SKM-1 (cell line): ENCODE measurements at regions not wholly inside any gene's neighbourhood (a gene's known extent, or its start where the extent isn't known, plus 50 kb on each side); places are given as distances from the start of the nearest gene placed in this dataset.

ENCODE experiments used
- DNase-seq: peaks from one replicate; lab custom pipeline; 2025; ENCODE audit not compliant: unreplicated experiment; lab: John Stamatoyannopoulos, UW

- no peak for DNase-seq
These were observed 213.4 kb upstream of the EOMES start for GRCh38 chr3:27935492-27935891.

DNA sequence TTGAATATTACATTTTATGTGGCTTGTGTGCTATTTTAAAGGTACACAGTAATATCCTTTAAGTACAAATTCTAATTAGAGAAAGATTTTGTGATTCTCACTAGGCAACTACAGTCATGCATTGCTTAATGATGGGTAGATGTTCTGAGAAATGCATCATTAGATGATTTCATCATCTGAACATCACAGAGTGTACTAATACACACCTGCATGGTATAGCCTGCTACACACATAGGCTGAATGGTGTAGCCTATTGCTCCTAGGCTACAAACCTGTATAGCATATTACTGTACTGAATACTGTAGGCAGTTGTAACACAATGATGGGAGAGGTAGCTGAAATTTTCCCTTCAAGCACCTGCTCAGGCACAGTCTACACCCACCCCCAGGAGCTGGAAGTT lies 217.4 kb upstream of the EOMES start:
- DNase-seq: no peak

- DNase-seq: no peak
These were observed 217.8 kb upstream of the EOMES start for GRCh38 chr3:27939940-27940339.

- DNase-seq: no peak
These were observed 221.0 kb upstream of the EOMES start for GRCh38 chr3:27943106-27943505.

DNA sequence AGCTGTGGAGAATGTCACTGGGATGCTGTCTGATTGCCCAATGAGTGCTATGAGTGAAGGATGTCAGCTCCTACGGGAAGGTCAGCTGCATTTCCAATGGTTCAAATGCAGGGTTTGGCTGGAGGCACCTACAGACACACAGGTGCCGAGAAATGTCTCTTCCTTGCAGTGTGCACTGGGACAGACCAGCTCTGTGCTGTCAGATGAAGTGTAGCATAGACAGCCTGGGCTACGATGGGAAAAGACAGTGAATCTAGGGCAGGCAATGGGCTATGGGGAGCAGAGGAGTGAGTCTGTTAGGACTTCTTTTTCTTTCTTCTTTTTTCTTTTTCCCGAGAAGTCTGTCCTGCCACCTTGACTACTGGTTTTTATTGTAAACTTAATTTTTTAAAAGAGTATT lies 223.1 kb upstream of the EOMES start:
- DNase-seq: no peak

DNA sequence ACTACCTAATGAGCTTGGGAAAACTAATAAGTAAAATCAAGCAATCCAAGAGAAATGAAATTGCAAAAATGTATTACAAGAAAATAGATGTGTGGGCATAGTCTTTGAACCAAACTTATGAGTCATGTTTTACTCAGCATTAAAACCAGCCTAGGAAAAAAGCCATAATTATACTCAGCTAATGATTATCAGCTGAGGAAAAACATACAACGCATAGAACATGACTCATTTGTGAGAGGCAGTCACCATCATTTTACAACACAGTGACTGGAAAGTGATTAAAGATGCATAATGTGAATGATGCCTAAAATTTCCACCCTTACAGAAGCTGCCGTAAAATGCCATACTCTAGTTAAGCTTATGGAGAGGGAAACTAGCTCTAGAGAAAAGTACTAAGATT lies 238.0 kb upstream of the EOMES start:
- DNase-seq: no peak

DNA sequence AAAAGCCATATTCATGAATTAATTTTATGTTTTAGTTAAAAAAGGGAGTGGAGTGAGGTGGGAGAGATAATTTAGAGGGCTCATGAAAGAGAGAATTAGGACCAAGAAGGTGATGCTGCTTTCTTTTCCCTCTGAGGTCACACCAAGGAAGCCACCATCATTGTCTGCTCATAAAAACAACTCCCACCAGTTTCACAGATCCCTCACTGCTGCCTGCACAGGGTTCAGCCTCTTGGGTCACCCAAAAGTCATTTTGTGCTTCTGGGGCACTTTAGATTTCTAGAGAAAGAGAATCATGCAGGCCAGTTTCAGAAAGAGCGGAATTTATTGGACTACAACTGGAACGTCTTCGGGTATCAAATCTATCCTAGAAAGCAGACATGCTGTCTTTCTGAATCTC lies 241.4 kb upstream of the EOMES start:
- DNase-seq: no peak

GRCh38 chr3:27971600-27971999 lies 249.5 kb upstream of the EOMES start:
- no peak for DNase-seq

- DNase-seq: peak; percentile 68
These were observed 254.8 kb upstream of the EOMES start for GRCh38 chr3:27976933-27977332.

DNA sequence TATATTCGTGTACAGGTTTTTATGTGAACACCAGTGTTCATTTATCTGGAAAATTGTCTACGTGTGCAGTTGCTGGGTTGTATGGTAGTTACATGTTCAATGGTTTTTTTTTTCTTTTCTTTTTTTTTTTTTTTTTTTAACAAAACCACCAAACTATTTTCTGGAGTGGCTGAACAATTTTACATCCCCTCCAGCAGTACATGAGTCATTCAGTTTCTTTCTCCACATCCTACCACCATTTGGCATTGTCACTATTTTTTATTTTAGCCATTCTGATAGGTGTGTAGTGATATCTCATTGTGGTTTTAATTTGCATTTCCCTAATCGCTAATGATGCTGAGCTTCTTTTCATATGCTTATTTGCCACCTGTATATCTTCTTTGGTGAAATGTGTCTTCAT lies 256.3 kb upstream of the EOMES start:
- no peak for DNase-seq

GRCh38 chr3:27985369-27986035 lies 255.9 kb upstream of the CMC1 start:
- DNase-seq: no peak

DNA sequence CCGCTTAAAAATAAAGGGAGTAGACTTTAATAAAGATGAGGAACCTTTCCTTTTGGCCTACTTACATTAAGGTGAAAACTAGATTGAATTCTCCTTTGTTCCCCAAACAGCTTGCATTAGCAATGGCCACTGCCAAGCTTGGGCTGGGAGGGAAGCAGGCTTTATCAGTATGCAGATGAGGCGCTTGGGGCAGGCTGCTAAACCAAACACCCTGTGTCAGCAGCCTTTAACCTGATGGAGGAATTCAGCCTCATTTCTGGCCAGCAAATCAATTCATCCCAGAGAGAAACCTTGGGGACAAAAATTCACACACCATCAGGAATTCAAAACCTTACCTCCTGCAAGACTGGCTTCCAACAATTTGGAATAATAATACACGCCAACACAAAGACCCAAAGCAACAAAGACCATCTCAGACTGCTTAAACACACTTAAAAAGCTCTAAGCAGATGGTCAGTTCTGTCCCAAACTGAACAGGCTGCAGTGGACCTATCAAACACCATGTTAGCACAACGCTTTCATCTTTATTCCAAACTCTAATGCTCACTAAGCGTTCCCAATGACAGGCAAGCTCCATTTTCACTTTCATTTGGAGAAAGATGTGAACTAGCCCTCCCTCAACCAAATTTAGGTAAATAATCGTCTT lies 255.1 kb upstream of the CMC1 start:
- DNase-seq: no peak

DNA sequence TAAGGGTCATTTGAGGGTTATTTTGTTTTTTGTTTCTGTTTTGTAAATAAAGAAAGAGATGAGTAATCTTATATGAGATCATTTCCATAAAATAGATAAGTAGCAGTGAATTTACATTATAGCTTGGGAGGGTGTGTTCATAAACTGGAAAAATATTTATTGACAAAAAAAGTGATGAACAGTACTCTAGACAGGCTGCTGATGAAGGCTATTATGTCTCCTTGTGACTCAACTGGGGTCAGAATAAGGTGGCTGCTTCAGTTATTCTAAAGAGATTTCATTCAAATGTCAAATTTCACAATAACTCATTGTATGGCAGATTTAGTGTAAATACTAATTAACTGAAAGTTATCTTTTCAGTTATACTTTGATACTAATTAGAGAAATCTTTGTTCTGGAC lies 251.1 kb upstream of the CMC1 start:
- no peak for DNase-seq

DNA sequence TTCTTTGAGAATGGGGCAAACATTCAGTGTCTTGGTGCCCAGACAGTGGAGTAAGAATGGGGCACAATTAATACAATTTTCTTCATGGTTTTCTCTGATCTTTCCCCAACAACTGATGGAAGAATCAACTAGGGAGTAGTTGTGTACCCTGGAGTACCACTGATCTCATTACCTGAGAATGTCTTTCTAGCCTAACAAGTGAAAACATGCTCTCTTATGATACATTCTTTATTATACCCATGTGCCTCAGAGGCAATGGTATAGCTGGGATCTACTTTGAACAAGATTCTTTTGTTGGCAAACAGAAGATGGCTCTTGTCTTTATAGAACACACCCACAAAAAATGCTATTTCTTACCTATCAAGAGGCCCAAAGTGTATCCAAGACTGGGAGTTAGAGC lies 250.6 kb upstream of the CMC1 start:
- no peak for DNase-seq

- no peak for DNase-seq
These were observed 248.4 kb upstream of the CMC1 start for GRCh38 chr3:27993051-27993450.

GRCh38 chr3:28000608-28001007 lies 240.8 kb upstream of the CMC1 start:
- DNase-seq: no peak

DNA sequence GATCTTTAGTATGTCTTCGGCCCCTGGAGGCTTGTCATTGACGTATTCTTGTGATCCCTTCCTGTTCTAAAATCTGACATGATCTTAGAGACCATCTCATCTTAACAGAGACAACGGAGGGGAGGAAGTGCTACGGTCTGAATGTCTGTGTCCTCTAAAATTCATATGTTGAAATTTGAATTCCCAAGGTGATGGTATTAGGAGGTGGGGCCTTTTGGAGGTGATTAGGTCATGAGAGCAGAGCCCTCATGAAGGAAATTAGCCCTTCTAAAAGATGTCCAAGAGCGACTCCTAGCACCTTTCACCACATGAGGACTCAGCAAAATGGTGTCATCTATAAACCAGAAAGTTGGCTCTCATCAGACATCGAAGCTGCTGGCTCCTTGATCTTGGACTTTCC lies 233.2 kb upstream of the CMC1 start:
- DNase-seq: no peak

DNA sequence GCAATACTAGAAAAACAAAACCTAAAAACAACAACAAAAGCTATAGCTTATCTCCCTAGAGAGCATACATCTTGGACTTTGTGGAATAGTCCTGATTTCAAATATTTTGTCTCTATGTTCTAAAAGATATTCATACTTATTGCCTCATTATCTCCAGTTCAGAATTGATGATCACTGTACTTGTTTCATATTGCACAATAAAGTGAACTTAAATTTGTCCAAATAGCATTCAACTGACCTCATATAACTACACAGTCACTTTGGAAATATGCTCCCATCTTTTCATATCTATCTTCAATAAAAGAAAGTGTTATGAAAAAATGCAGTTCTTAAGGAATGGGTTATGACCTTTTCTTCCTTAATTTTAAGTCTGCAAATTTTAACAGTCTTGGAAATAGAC lies 228.6 kb upstream of the CMC1 start:
- DNase-seq: no peak

GRCh38 chr3:28013864-28014473 lies 227.4 kb upstream of the CMC1 start:
- DNase-seq: no peak

GRCh38 chr3:28018925-28019718 lies 222.3 kb upstream of the CMC1 start:
- DNase-seq: no peak

GRCh38 chr3:28019740-28020139 lies 221.7 kb upstream of the CMC1 start:
- DNase-seq: no peak

GRCh38 chr3:28022916-28023315 lies 218.5 kb upstream of the CMC1 start:
- DNase-seq: no peak
